Activated T-helper 1 cell treated with anti-CD3 and anti-CD28 coated beads, Interleukin-12 subunit alpha, Interleukin-12 subunit beta, Interleukin-2, Interleukin-4 antibody, amounts not matched to agents 30 ng/mL and 10 ng/mL and 1 ng/mL, durations not matched to agents 14 hours and 24 hours and 36 hours (primary cell): ENCODE measurements at regions not wholly inside any gene's neighbourhood (a gene's known extent, or its start where the extent isn't known, plus 50 kb on each side); places are given as distances from the start of the nearest gene placed in this dataset.
"Not testable (repeated sequence)": the region's sequence is repeated elsewhere in the genome, so short reads cannot be mapped to it uniquely, and the experiment has no call there.

Experiments
- DNase-seq: peaks from one replicate; pipeline ENCODE4 v3.0.0; 2021; ENCODE audit warnings: low spot score
- H3K27ac Mint-ChIP-seq: one replicate; pipeline ENCODE4 v1.8.0; 2021; ENCODE audit warnings: mild to moderate bottlenecking, mixed read lengths
- H3K27me3 Mint-ChIP-seq: one replicate; pipeline ENCODE4 v1.8.0; 2022; ENCODE audit warnings: mild to moderate bottlenecking, moderate library complexity, mixed read lengths; ENCODE audit not compliant: insufficient read depth
- H3K36me3 Mint-ChIP-seq: one replicate; pipeline ENCODE4 v1.8.0; 2021; ENCODE audit warnings: low read depth, mixed read lengths
- H3K4me1 Mint-ChIP-seq: one replicate; pipeline ENCODE4 v1.8.0; 2021; ENCODE audit warnings: low read depth, mixed read lengths
- H3K4me3 Mint-ChIP-seq: one replicate; pipeline ENCODE4 v1.8.0; 2021; ENCODE audit warnings: mild to moderate bottlenecking, moderate library complexity, mixed read lengths
- H3K9me3 Mint-ChIP-seq: one replicate; pipeline ENCODE4 v1.8.0; 2021; ENCODE audit warnings: mixed read lengths
- intact Hi-C: fragments of 100-400 bp; cut with micrococcal nuclease; formaldehyde crosslinking; loops from one replicate; pipeline ENCODE4 v1.15.1; 2024

- Mint-ChIP-seq H3K27ac (no peak overlapping the region), H3K27me3 (no peaks in the 10 kb centered on the region), H3K4me1 (no peaks in the 10 kb centered on the region), H3K9me3 (no peaks in the 10 kb centered on the region), H3K36me3 (no peaks in the 10 kb centered on the region), H3K4me3 (no peak overlapping the region)
- DNase-seq: no peak
- intact Hi-C loops: no loop called here
Measured at GRCh38 chr4:34422472-34423175, 1821.7 kb downstream of the ARAP2 start.

GRCh38 chr4:34432706-34433105, 1811.6 kb downstream of the ARAP2 start:
- intact Hi-C loops: no loop called here
- Mint-ChIP-seq H3K9me3 (peaks cover 8% of the 10 kb centered on the region), H3K4me1 (no peaks in the 10 kb centered on the region), H3K4me3 (no peak overlapping the region), H3K27me3 (no peaks in the 10 kb centered on the region), H3K27ac (no peak overlapping the region), H3K36me3 (no peaks in the 10 kb centered on the region)
- no peak for DNase-seq

- H3K4me1 Mint-ChIP-seq, H3K4me3 Mint-ChIP-seq, H3K27ac Mint-ChIP-seq, H3K9me3 Mint-ChIP-seq, H3K27me3 Mint-ChIP-seq, DNase-seq, intact Hi-C loops, H3K36me3 Mint-ChIP-seq: not testable (repeated sequence)
Measured at GRCh38 chr4:34434377-34434776, 1809.9 kb downstream of the ARAP2 start.

GRCh38 chr4:34464196-34464595, 1780.1 kb downstream of the ARAP2 start:
- no peaks in the 10 kb centered on the region for H3K4me1 Mint-ChIP-seq
- H3K4me3 Mint-ChIP-seq: no peak overlapping the region
- no peak for DNase-seq
- H3K27ac Mint-ChIP-seq: no peak overlapping the region
- H3K36me3 Mint-ChIP-seq: no peaks in the 10 kb centered on the region
- no peaks in the 10 kb centered on the region for H3K27me3 Mint-ChIP-seq
- no peaks in the 10 kb centered on the region for H3K9me3 Mint-ChIP-seq
- intact Hi-C loops: no loop called here

- intact Hi-C loops: no loop called here
- no peak overlapping the region for H3K4me3 Mint-ChIP-seq
- no peaks in the 10 kb centered on the region for H3K27me3 Mint-ChIP-seq
- no peak overlapping the region for H3K27ac Mint-ChIP-seq
- no peaks in the 10 kb centered on the region for H3K4me1 Mint-ChIP-seq
- DNase-seq: no peak
- H3K9me3 Mint-ChIP-seq: peaks cover 6% of the 10 kb centered on the region
- H3K36me3 Mint-ChIP-seq: no peaks in the 10 kb centered on the region
Measured at GRCh38 chr4:34466411-34466810, 1777.9 kb downstream of the ARAP2 start.

- intact Hi-C loops: no loop called here
- peaks cover 11% of the 10 kb centered on the region for H3K9me3 Mint-ChIP-seq
Measured at GRCh38 chr4:34469516-34469915, 1774.8 kb downstream of the ARAP2 start.

GRCh38 chr4:34485252-34485651, 1759.1 kb downstream of the ARAP2 start:
- H3K27me3 Mint-ChIP-seq: no peaks in the 10 kb centered on the region
- no peaks in the 10 kb centered on the region for H3K4me1 Mint-ChIP-seq
- no peak overlapping the region for H3K4me3 Mint-ChIP-seq
- no peaks in the 10 kb centered on the region for H3K9me3 Mint-ChIP-seq
- intact Hi-C loops: no loop called here
- H3K27ac Mint-ChIP-seq: no peak overlapping the region
- H3K36me3 Mint-ChIP-seq: no peaks in the 10 kb centered on the region
- DNase-seq: no peak

More at GRCh38 chr4:34469516-34469915, 1774.8 kb downstream of the ARAP2 start:
- H3K36me3 Mint-ChIP-seq: no peaks in the 10 kb centered on the region
- no peaks in the 10 kb centered on the region for H3K27me3 Mint-ChIP-seq
- no peaks in the 10 kb centered on the region for H3K4me1 Mint-ChIP-seq
- H3K27ac Mint-ChIP-seq: no peak overlapping the region
- DNase-seq: no peak
- no peak overlapping the region for H3K4me3 Mint-ChIP-seq

GRCh38 chr4:34486461-34487363, 1757.6 kb downstream of the ARAP2 start:
- Mint-ChIP-seq H3K27ac (no peak overlapping the region), H3K36me3 (no peaks in the 10 kb centered on the region), H3K27me3 (no peaks in the 10 kb centered on the region), H3K9me3 (no peaks in the 10 kb centered on the region), H3K4me3 (no peak overlapping the region), H3K4me1 (no peaks in the 10 kb centered on the region)
- intact Hi-C loops: no loop called here
- no peak for DNase-seq

- H3K4me1 Mint-ChIP-seq: no peaks in the 10 kb centered on the region
- DNase-seq: no peak
- no peak overlapping the region for H3K4me3 Mint-ChIP-seq
- H3K36me3 Mint-ChIP-seq: no peaks in the 10 kb centered on the region
- intact Hi-C loops: no loop called here
- H3K9me3 Mint-ChIP-seq: peaks cover 10% of the 10 kb centered on the region
- H3K27ac Mint-ChIP-seq: no peak overlapping the region
- no peaks in the 10 kb centered on the region for H3K27me3 Mint-ChIP-seq
Measured at GRCh38 chr4:34492414-34492813, 1751.9 kb downstream of the ARAP2 start.

GRCh38 chr4:34502086-34502485, 1742.2 kb downstream of the ARAP2 start:
- Mint-ChIP-seq H3K36me3 (no peaks in the 10 kb centered on the region), H3K27me3 (no peaks in the 10 kb centered on the region), H3K9me3 (peaks cover 5% of the 10 kb centered on the region), H3K27ac (no peak overlapping the region), H3K4me1 (no peaks in the 10 kb centered on the region), H3K4me3 (no peak overlapping the region)
- no peak for DNase-seq
- intact Hi-C loops: no loop called here

- H3K4me3 Mint-ChIP-seq, H3K4me1 Mint-ChIP-seq, H3K27ac Mint-ChIP-seq, H3K27me3 Mint-ChIP-seq, intact Hi-C loops, DNase-seq, H3K36me3 Mint-ChIP-seq: not testable (repeated sequence)
- H3K9me3 Mint-ChIP-seq: peaks cover 11% of the 10 kb centered on the region
Measured at GRCh38 chr4:34504731-34505130, 1739.6 kb downstream of the ARAP2 start.

- DNase-seq, H3K36me3 Mint-ChIP-seq, H3K4me3 Mint-ChIP-seq, intact Hi-C loops, H3K4me1 Mint-ChIP-seq, H3K27ac Mint-ChIP-seq, H3K27me3 Mint-ChIP-seq: not testable (repeated sequence)
- H3K9me3 Mint-ChIP-seq: peaks cover 11% of the 10 kb centered on the region
Measured at GRCh38 chr4:34506511-34507092, 1737.7 kb downstream of the ARAP2 start.

GRCh38 chr4:34512616-34513015, 1731.7 kb downstream of the ARAP2 start:
- no peaks in the 10 kb centered on the region for H3K4me1 Mint-ChIP-seq
- no peak overlapping the region for H3K4me3 Mint-ChIP-seq
- H3K36me3 Mint-ChIP-seq: no peaks in the 10 kb centered on the region
- intact Hi-C loops: no loop called here
- no peak for DNase-seq
- no peaks in the 10 kb centered on the region for H3K27me3 Mint-ChIP-seq
- peaks cover 16% of the 10 kb centered on the region for H3K9me3 Mint-ChIP-seq
- H3K27ac Mint-ChIP-seq: no peak overlapping the region
